ENCODE measurements at regions not wholly inside any gene's neighbourhood (a gene's known extent, or its start where the extent isn't known, plus 50 kb on each side); places are given as distances from the start of the nearest gene placed in this dataset.

- no peak for TF ChIP-seq POLR2AphosphoS5 (IDR thresholded peaks at IDR 0.05)
- TF ChIP-seq CTCF (IDR thresholded peaks at IDR 0.05) = no peak
Measured at GRCh38 chr21:22544747-22545146, 1546.5 kb downstream of the NCAM2 start.

Data from suprapubic skin (tissue), 3 donors.